CD8-positive, alpha-beta memory T cell (primary cell): ENCODE measurements at regions not wholly inside any gene's neighbourhood (a gene's known extent, or its start where the extent isn't known, plus 50 kb on each side); places are given as distances from the start of the nearest gene placed in this dataset.
"Not testable (repeated sequence)": the region's sequence is repeated elsewhere in the genome, so short reads cannot be mapped to it uniquely, and the experiment has no call there.

ENCODE experiments used
- CTCF ChIA-PET: fragments of 350-600 bp; sonication (Branson Sonifier 250); formaldehyde crosslinking; loops from one replicate; lab custom pipeline; 2021; ENCODE audit warnings: antibody characterized with exemption; lab: Charles Lee
- POLR2A ChIA-PET: fragments of 350-600 bp; sonication (Branson Sonifier 250); formaldehyde crosslinking; loops from one replicate; lab custom pipeline; 2021; ENCODE audit warnings: antibody characterized with exemption; lab: Charles Lee
- DNase-seq, 5 donors: peaks; one replicate each; pipeline versions ENCODE4 v3.0.0 to v3.0.0-alpha.2; 2020 to 2022; ENCODE audit warnings: mixed read lengths in 1 of 5
- H3K27ac ChIP-seq: one replicate; pipeline ENCODE4 v1.7.0; 2013; ENCODE audit warnings: low read depth, mild to moderate bottlenecking, low read length, moderate library complexity
- H3K27me3 ChIP-seq: 2 replicates; pipeline ENCODE4 v1.7.0; 2013; ENCODE audit warnings: low read length, mild to moderate bottlenecking; ENCODE audit not compliant: insufficient read depth, poor library complexity, severe bottlenecking
- H3K36me3 ChIP-seq: 2 replicates; pipeline ENCODE4 v1.7.0; 2013; ENCODE audit warnings: mild to moderate bottlenecking, low read length, moderate library complexity; ENCODE audit not compliant: insufficient read depth
- H3K4me1 ChIP-seq: 2 replicates; pipeline ENCODE4 v1.7.0; 2013; ENCODE audit warnings: mild to moderate bottlenecking, low read length, moderate library complexity; ENCODE audit not compliant: insufficient read depth
- H3K4me3 ChIP-seq: 2 replicates; pipeline ENCODE4 v1.7.0; 2013; ENCODE audit warnings: mild to moderate bottlenecking, low read length
- H3K9me3 ChIP-seq: 2 replicates; pipeline ENCODE4 v1.7.0; 2013; ENCODE audit warnings: mild to moderate bottlenecking, low read length
- H3K27ac Mint-ChIP-seq, 8 donors: one replicate each; pipeline ENCODE4 v1.8.0; 2020 to 2021; ENCODE audit warnings: mixed read lengths in 8 of 8, mild to moderate bottlenecking in 6 of 8, inconsistent platforms in 3 of 8, moderate library complexity in 3 of 8
- H3K27me3 Mint-ChIP-seq, 2 donors: one replicate each; pipeline ENCODE4 v1.8.0; 2020 to 2021; ENCODE audit warnings: mixed read lengths in 2 of 2, mild to moderate bottlenecking in 1 of 2, moderate library complexity in 1 of 2
- H3K36me3 Mint-ChIP-seq, 3 donors: one replicate each; pipeline ENCODE4 v1.8.0; 2020 to 2021; ENCODE audit warnings: mixed read lengths in 3 of 3, inconsistent platforms in 1 of 3, mild to moderate bottlenecking in 1 of 3
- H3K4me1 Mint-ChIP-seq, 3 donors: one replicate each; pipeline ENCODE4 v1.8.0; 2020 to 2021; ENCODE audit warnings: mixed read lengths in 3 of 3, inconsistent platforms in 1 of 3, mild to moderate bottlenecking in 1 of 3
- H3K4me3 Mint-ChIP-seq, 7 donors: one replicate each; pipeline ENCODE4 v1.8.0; 2020 to 2021; ENCODE audit warnings: mixed read lengths in 7 of 7, mild to moderate bottlenecking in 6 of 7, moderate library complexity in 4 of 7, inconsistent platforms in 2 of 7
- H3K9me3 Mint-ChIP-seq, 5 donors: one replicate each; pipeline ENCODE4 v1.8.0; 2020 to 2022; ENCODE audit warnings: mixed read lengths in 5 of 5, mild to moderate bottlenecking in 3 of 5, moderate library complexity in 2 of 5, inconsistent platforms in 1 of 5

DNA sequence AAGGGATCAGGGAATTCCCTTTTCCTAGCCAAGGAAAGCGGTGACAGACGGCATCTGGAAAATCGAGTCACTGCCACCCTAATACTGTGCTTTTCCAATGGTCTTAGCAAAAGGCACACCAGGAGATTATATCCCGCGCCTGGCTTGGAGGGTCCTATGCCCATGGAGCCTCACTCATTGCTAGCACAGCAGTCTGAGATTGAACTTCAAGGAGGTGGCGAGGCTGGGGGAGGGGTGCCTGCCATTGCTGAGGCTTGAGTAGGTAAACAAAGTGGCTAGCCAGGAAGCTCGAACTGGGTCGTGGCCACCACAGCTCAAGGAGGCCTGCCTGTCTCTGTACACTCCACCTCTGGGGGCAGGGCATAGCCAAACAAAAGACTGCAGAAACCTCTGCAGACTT, 556.5 kb upstream of the IZUMO3 start:
- H3K27ac ChIP-seq, POLR2A ChIA-PET, H3K27ac Mint-ChIP-seq, H3K9me3 ChIP-seq, H3K4me3 Mint-ChIP-seq, H3K4me1 Mint-ChIP-seq, H3K36me3 ChIP-seq, DNase-seq, H3K36me3 Mint-ChIP-seq, H3K4me3 ChIP-seq, H3K27me3 Mint-ChIP-seq, H3K27me3 ChIP-seq, H3K4me1 ChIP-seq, CTCF ChIA-PET: not testable (repeated sequence)
- peaks cover 5 to 24% (median 7%) of the 10 kb centered on the region in 5 donors for H3K9me3 Mint-ChIP-seq

DNA sequence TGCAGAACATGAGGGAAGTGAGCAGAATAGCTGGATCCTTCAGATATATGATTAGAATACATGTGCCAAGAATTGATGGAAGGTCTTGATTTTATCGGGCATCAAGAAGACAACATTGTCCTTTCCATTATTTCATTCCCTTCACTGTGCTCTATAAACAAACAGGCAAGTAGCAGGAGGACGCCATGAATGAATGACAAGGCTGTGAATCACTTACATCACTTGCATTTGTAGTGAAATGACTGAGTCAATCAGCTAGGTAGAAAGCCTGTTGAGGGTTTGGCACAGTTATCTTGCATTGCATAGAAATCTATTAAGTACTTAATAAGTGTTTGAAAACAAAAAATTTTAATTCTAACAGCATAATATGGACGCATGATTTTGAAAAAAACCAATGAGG, 548.8 kb upstream of the IZUMO3 start:
- DNase-seq, result no peak
- Mint-ChIP-seq H3K36me3 (no peaks in the 10 kb centered on the region), H3K4me1 (no peaks in the 10 kb centered on the region), H3K9me3 (peaks cover 5 to 37% (median 10%) of the 10 kb centered on the region in 5 donors), H3K27ac (no peak overlapping the region), H3K27me3 (no peaks in the 10 kb centered on the region), H3K4me3 (no peak overlapping the region)
- Histone ChIP-seq H3K27ac (no peak overlapping the region), H3K4me3 (no peak overlapping the region), H3K4me1 (no peaks in the 10 kb centered on the region), H3K27me3 (no peaks in the 10 kb centered on the region), H3K9me3 (no peaks in the 10 kb centered on the region), H3K36me3 (no peaks in the 10 kb centered on the region)
- POLR2A ChIA-PET, result no interaction called here
- CTCF ChIA-PET, result no interaction called here

DNA sequence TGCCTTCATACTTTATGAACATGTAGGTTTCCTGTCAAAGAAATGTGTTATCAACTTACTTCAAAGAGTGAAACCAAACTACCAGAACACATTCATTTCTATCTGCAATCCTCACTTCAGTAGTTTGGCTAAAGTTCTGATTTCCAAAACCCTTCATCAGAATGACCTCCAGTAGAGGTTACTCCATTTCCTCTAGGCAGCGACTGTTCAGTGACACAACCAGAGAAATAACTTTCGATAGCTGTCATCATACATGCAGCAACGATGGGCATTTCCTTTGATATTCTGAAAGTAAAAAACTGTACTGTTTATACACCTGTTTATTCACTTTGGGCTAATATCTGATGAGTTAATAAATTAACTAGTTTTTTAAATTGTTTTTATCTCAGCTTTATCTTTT, 532.5 kb upstream of the IZUMO3 start:
- H3K36me3 Mint-ChIP-seq, result no peaks in the 10 kb centered on the region
- peaks cover 6 to 51% (median 11%) of the 10 kb centered on the region in 5 donors for H3K9me3 Mint-ChIP-seq
- no peaks in the 10 kb centered on the region for H3K4me1 Mint-ChIP-seq
- H3K4me3 ChIP-seq, result no peak overlapping the region
- H3K4me3 Mint-ChIP-seq, result no peak overlapping the region
- POLR2A ChIA-PET, result no interaction called here
- no peaks in the 10 kb centered on the region for H3K9me3 ChIP-seq
- CTCF ChIA-PET, result no interaction called here
- H3K4me1 ChIP-seq, result no peaks in the 10 kb centered on the region
- no peaks in the 10 kb centered on the region for H3K27me3 Mint-ChIP-seq
- H3K27me3 ChIP-seq, result no peaks in the 10 kb centered on the region
- no peak overlapping the region for H3K27ac Mint-ChIP-seq
- no peaks in the 10 kb centered on the region for H3K36me3 ChIP-seq
- DNase-seq, result no peak
- no peak overlapping the region for H3K27ac ChIP-seq

DNA sequence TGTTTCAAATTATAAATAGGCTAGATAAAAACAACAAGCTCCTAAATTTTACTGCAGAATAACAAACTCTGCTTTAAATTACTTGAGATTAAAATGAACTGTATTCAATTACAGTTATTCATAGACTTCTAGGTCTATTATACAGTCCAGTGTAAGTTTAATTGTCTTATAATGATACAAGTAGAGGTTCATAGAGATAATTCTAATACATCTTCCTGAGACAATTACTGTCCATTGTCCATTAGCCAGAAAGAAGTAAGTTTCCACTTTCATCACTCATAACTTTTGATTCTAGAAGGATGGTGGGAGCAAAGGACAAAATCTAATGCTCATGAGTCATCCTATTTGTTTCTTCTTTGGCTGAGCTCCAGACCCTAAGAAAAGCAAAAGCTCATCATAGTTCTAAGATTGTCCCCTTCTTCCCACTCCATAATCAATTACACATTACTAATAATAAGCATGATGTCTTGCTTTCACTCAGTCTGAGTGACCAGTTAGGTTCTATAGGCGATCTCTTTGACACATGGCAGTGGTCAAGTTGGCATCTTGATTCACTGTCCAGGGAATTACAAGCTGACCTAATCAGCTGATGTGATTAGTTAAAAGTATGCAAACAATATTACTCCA, 502.5 kb upstream of the IZUMO3 start:
- POLR2A ChIA-PET, result no interaction called here
- Mint-ChIP-seq H3K4me1 (no peaks in the 10 kb centered on the region), H3K4me3 (no peak overlapping the region)

DNA sequence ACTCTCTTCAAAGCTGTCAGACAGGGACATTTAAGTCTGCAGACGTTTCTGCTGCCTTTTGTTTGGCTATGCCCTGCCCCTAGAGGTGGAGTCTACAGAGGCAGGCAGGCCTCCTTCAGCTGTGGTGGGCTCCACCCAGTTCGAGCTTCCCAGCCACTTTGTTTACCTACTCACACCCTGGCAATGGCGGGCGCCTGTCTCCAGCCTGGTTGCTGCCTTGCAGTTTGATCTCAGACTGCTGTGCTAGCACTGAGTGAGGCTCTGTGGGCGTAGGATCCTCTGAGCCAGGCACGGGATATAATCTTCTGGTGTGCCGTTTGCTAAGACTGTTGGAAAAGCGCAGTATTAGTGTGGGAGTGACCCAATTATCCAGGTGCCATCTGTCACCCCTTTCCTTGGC, 499.8 kb upstream of the IZUMO3 start:
- H3K27me3 Mint-ChIP-seq, H3K4me3 Mint-ChIP-seq, H3K27me3 ChIP-seq, H3K27ac Mint-ChIP-seq, H3K27ac ChIP-seq, H3K4me1 ChIP-seq, H3K36me3 ChIP-seq, DNase-seq, H3K4me1 Mint-ChIP-seq, H3K9me3 ChIP-seq, POLR2A ChIA-PET, H3K36me3 Mint-ChIP-seq, CTCF ChIA-PET, H3K4me3 ChIP-seq: not testable (repeated sequence)
- peaks cover 12 to 34% (median 19%) of the 10 kb centered on the region in 5 donors for H3K9me3 Mint-ChIP-seq

More for the DNA sequence above, 502.5 kb upstream of the IZUMO3 start:
- Histone ChIP-seq H3K4me3 (no peak overlapping the region), H3K27me3 (no peaks in the 10 kb centered on the region), H3K36me3 (no peaks in the 10 kb centered on the region), H3K4me1 (no peaks in the 10 kb centered on the region), H3K27ac (no peak overlapping the region), H3K9me3 (no peaks in the 10 kb centered on the region)
- DNase-seq, result no peak
- H3K27ac Mint-ChIP-seq, result no peak overlapping the region
- no peaks in the 10 kb centered on the region for H3K36me3 Mint-ChIP-seq
- peaks cover 11 to 28% (median 23%) of the 10 kb centered on the region in 5 donors for H3K9me3 Mint-ChIP-seq
- CTCF ChIA-PET, result no interaction called here
- H3K27me3 Mint-ChIP-seq, result no peaks in the 10 kb centered on the region

DNA sequence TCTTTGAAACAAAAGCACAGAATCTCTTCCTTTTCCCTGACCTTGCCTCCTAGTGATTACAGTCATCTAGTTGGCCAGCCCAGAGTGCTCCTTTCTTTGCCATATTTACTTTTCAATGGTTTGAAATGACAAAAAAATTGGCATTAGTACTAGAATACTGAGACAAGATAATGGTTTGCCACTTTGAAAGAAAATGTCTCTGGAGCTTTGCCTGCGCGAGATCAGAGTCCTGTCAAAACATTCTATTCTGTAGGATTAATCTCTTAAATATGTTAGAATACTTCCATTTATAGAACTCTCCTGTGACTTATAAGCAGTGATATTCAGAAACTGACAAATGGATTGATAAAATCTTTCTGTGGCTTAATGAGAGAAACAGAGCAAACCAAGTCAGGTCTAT, 484.0 kb upstream of the IZUMO3 start:
- POLR2A ChIA-PET, result no interaction called here
- H3K36me3 ChIP-seq, result no peaks in the 10 kb centered on the region
- DNase-seq, result no peak
- no peak overlapping the region for H3K4me3 ChIP-seq
- Mint-ChIP-seq H3K4me3 (no peak overlapping the region), H3K9me3 (peaks cover 2 to 44% (median 13%) of the 10 kb centered on the region in 5 donors), H3K4me1 (no peaks in the 10 kb centered on the region), H3K27me3 (no peaks in the 10 kb centered on the region), H3K36me3 (no peaks in the 10 kb centered on the region), H3K27ac (no peak overlapping the region)
- no peaks in the 10 kb centered on the region for H3K27me3 ChIP-seq
- H3K4me1 ChIP-seq, result no peaks in the 10 kb centered on the region
- H3K27ac ChIP-seq, result no peak overlapping the region
- H3K9me3 ChIP-seq, result no peaks in the 10 kb centered on the region
- CTCF ChIA-PET, result no interaction called here

DNA sequence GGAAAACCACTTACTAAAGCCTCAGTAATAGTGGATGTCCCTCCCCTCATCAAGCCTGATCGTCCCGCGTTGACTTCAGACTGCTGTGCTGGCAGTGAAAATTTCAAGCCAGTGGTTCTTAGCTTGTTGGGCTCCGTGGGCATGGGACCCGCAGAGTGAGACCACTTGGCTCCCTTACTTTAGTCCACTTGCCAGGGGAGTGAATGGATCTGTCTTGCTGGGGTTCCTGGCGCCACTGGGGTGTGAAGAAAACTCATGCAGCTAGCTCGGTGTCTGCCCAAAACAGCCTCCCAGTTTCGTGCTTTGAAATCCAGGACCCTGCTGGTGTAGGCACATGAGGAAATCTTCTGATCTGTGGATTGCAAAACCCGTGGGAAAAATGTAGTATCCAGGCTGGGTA, 480.0 kb upstream of the IZUMO3 start:
- no peaks in the 10 kb centered on the region for H3K36me3 Mint-ChIP-seq
- H3K27ac Mint-ChIP-seq, result no peak overlapping the region
- no peaks in the 10 kb centered on the region for H3K27me3 Mint-ChIP-seq
- H3K36me3 ChIP-seq, result no peaks in the 10 kb centered on the region
- ChIA-PET CTCF (no interaction called here), POLR2A (no interaction called here)
- H3K27ac ChIP-seq, result no peak overlapping the region
- H3K27me3 ChIP-seq, result no peaks in the 10 kb centered on the region
- H3K9me3 ChIP-seq, result no peaks in the 10 kb centered on the region
- no peak overlapping the region for H3K4me3 ChIP-seq
- no peaks in the 10 kb centered on the region for H3K4me1 ChIP-seq
- no peaks in the 10 kb centered on the region for H3K4me1 Mint-ChIP-seq
- no peak for DNase-seq
- H3K4me3 Mint-ChIP-seq, result no peak overlapping the region
- H3K9me3 Mint-ChIP-seq, result peaks cover 19 to 40% (median 25%) of the 10 kb centered on the region in 5 donors

DNA sequence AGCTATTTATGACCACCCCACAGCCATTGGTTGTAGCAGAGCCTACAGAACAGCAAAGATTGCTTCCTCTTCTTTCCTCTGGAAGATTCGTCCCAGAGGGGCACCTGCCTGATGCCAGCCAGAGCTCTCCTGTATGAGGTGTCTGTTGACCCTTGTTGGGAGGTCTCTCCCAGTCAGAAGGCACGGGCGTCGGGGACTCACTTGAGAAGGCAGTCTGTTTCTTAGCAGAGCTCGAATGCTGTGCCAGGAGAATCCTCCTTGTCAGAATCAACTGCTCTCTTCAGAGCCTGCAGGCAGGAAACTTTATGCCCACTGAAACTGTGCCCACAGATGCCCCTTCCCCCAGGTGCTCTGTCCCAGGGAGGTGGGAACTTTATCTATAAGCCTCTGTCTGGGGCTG, 479.5 kb upstream of the IZUMO3 start:
- ChIA-PET CTCF (no interaction called here), POLR2A (no interaction called here)
- H3K27me3 ChIP-seq, result no peaks in the 10 kb centered on the region

More for the DNA sequence above, 479.5 kb upstream of the IZUMO3 start:
- no peaks in the 10 kb centered on the region for H3K4me1 ChIP-seq
- no peak for DNase-seq
- H3K27ac ChIP-seq, result no peak overlapping the region
- H3K4me1 Mint-ChIP-seq, result no peaks in the 10 kb centered on the region
- peaks cover 20 to 44% (median 27%) of the 10 kb centered on the region in 5 donors for H3K9me3 Mint-ChIP-seq
- H3K27me3 Mint-ChIP-seq, result no peaks in the 10 kb centered on the region
- H3K36me3 ChIP-seq, result no peaks in the 10 kb centered on the region
- no peaks in the 10 kb centered on the region for H3K9me3 ChIP-seq
- H3K4me3 ChIP-seq, result no peak overlapping the region
- H3K27ac Mint-ChIP-seq, result no peak overlapping the region
- no peaks in the 10 kb centered on the region for H3K36me3 Mint-ChIP-seq
- H3K4me3 Mint-ChIP-seq, result no peak overlapping the region
